ENCODE measurements at regions not wholly inside any gene's neighbourhood (a gene's known extent, or its start where the extent isn't known, plus 50 kb on each side); places are given as distances from the start of the nearest gene placed in this dataset.

- Mint-ChIP-seq H3K36me3 (ENCODE audit: unreplicated experiment) (no peaks in the 10 kb centered on the region), H3K9me3 (ENCODE audit: unreplicated experiment) (peaks cover 4% of the 10 kb centered on the region), H3K4me1 (ENCODE audit: unreplicated experiment) (peaks cover 5% of the 10 kb centered on the region), H3K27me3 (ENCODE audit: unreplicated experiment) (peaks cover 2% of the 10 kb centered on the region), H3K27ac (ENCODE audit: unreplicated experiment) (no peak overlapping the region), H3K4me3 (ENCODE audit: unreplicated experiment) (no peak overlapping the region)
- no peak for DNase-seq (ENCODE audit: extremely low spot score, unreplicated experiment)
- no peak for TF ChIP-seq CTCF (IDR thresholded peaks at IDR 0.05)
These were observed 236.3 kb upstream of the SLC14A2 start for GRCh38 chr18:45378933-45379332.

- no peak overlapping the region for H3K27ac Mint-ChIP-seq (ENCODE audit: unreplicated experiment)
- no peak overlapping the region for H3K4me3 Mint-ChIP-seq (ENCODE audit: unreplicated experiment)
- peaks cover 2% of the 10 kb centered on the region for H3K27me3 Mint-ChIP-seq (ENCODE audit: unreplicated experiment)
- H3K9me3 Mint-ChIP-seq (ENCODE audit: unreplicated experiment): peaks cover 4% of the 10 kb centered on the region
- peaks cover 11% of the 10 kb centered on the region for H3K4me1 Mint-ChIP-seq (ENCODE audit: unreplicated experiment)
- H3K36me3 Mint-ChIP-seq (ENCODE audit: unreplicated experiment): no peaks in the 10 kb centered on the region
- DNase-seq (ENCODE audit: extremely low spot score, unreplicated experiment): no peak
- TF ChIP-seq CTCF (IDR thresholded peaks at IDR 0.05): no peak
These were observed 235.4 kb upstream of the SLC14A2 start for GRCh38 chr18:45379903-45380302.

GRCh38 chr18:45381282-45381681 is 234.0 kb upstream of the SLC14A2 start:
- H3K4me1 Mint-ChIP-seq (ENCODE audit: unreplicated experiment): peaks cover 11% of the 10 kb centered on the region
- peaks cover 2% of the 10 kb centered on the region for H3K27me3 Mint-ChIP-seq (ENCODE audit: unreplicated experiment)
- TF ChIP-seq CTCF (IDR thresholded peaks at IDR 0.05): no peak
- peaks cover 4% of the 10 kb centered on the region for H3K9me3 Mint-ChIP-seq (ENCODE audit: unreplicated experiment)
- H3K4me3 Mint-ChIP-seq (ENCODE audit: unreplicated experiment): no peak overlapping the region
- no peak for DNase-seq (ENCODE audit: extremely low spot score, unreplicated experiment)
- no peaks in the 10 kb centered on the region for H3K36me3 Mint-ChIP-seq (ENCODE audit: unreplicated experiment)
- H3K27ac Mint-ChIP-seq (ENCODE audit: unreplicated experiment): no peak overlapping the region

- Mint-ChIP-seq H3K27me3 (ENCODE audit: unreplicated experiment) (peaks cover 4% of the 10 kb centered on the region), H3K4me3 (ENCODE audit: unreplicated experiment) (no peak overlapping the region), H3K36me3 (ENCODE audit: unreplicated experiment) (no peaks in the 10 kb centered on the region), H3K9me3 (ENCODE audit: unreplicated experiment) (no peaks in the 10 kb centered on the region), H3K27ac (ENCODE audit: unreplicated experiment) (no peak overlapping the region), H3K4me1 (ENCODE audit: unreplicated experiment) (peaks cover 20% of the 10 kb centered on the region)
- DNase-seq (ENCODE audit: extremely low spot score, unreplicated experiment): no peak
- no peak for TF ChIP-seq CTCF (IDR thresholded peaks at IDR 0.05)
These were observed 232.0 kb upstream of the SLC14A2 start for GRCh38 chr18:45383228-45383627.

GRCh38 chr18:45384137-45384961 is 230.9 kb upstream of the SLC14A2 start:
- DNase-seq (ENCODE audit: extremely low spot score, unreplicated experiment): no peak
- H3K27ac Mint-ChIP-seq (ENCODE audit: unreplicated experiment): no peak overlapping the region
- peaks cover 20% of the 10 kb centered on the region for H3K4me1 Mint-ChIP-seq (ENCODE audit: unreplicated experiment)
- H3K9me3 Mint-ChIP-seq (ENCODE audit: unreplicated experiment): no peaks in the 10 kb centered on the region
- H3K4me3 Mint-ChIP-seq (ENCODE audit: unreplicated experiment): no peak overlapping the region
- no peaks in the 10 kb centered on the region for H3K36me3 Mint-ChIP-seq (ENCODE audit: unreplicated experiment)
- peak; percentile 81 for TF ChIP-seq CTCF (IDR thresholded peaks at IDR 0.05)
- peaks cover 14% of the 10 kb centered on the region for H3K27me3 Mint-ChIP-seq (ENCODE audit: unreplicated experiment)

All from osteocyte (in vitro differentiated cells).